ENCODE measurements at regions not wholly inside any gene's neighbourhood (a gene's known extent, or its start where the extent isn't known, plus 50 kb on each side); places are given as distances from the start of the nearest gene placed in this dataset.

GRCh38 chr6:40075056-40075590 is 140.9 kb upstream of the MOCS1 start:
- no peak overlapping the region for H3K4me3 ChIP-seq (replicated peaks; ENCODE audit: low read depth, low read length)
- no peak for DNase-seq (ENCODE audit: extremely low read depth, low read depth)
- TF ChIP-seq CTCF (IDR thresholded peaks at IDR 0.05; ENCODE audit: low read depth, low read length, missing control alignments) = no peak

GRCh38 chr6:40074306-40075055 is 140.2 kb upstream of the MOCS1 start:
- no peak for DNase-seq (ENCODE audit: extremely low read depth, low read depth)
- TF ChIP-seq CTCF (IDR thresholded peaks at IDR 0.05; ENCODE audit: low read depth, low read length, missing control alignments) = no peak

GRCh38 chr6:40066372-40066771 is 132.1 kb upstream of the MOCS1 start:
- no peak for TF ChIP-seq CTCF (IDR thresholded peaks at IDR 0.05; ENCODE audit: low read depth, low read length, missing control alignments)
- H3K4me3 ChIP-seq (replicated peaks; ENCODE audit: low read depth, low read length) = no peak overlapping the region

More at GRCh38 chr6:40074306-40075055, 140.2 kb upstream of the MOCS1 start:
- H3K4me3 ChIP-seq (replicated peaks; ENCODE audit: low read depth, low read length) = no peak overlapping the region

GRCh38 chr6:40056865-40057264 is 122.6 kb upstream of the MOCS1 start:
- no peak for DNase-seq (ENCODE audit: extremely low read depth, low read depth)

More at GRCh38 chr6:40066372-40066771, 132.1 kb upstream of the MOCS1 start:
- no peak for DNase-seq (ENCODE audit: extremely low read depth, low read depth)

GRCh38 chr6:40054602-40055001 is 120.3 kb upstream of the MOCS1 start:
- DNase-seq (ENCODE audit: extremely low read depth, low read depth) = no peak
- no peak overlapping the region for H3K4me3 ChIP-seq (replicated peaks; ENCODE audit: low read depth, low read length)
- TF ChIP-seq CTCF (IDR thresholded peaks at IDR 0.05; ENCODE audit: low read depth, low read length, missing control alignments) = no peak

More at GRCh38 chr6:40056865-40057264, 122.6 kb upstream of the MOCS1 start:
- TF ChIP-seq CTCF (IDR thresholded peaks at IDR 0.05; ENCODE audit: low read depth, low read length, missing control alignments) = no peak
- no peak overlapping the region for H3K4me3 ChIP-seq (replicated peaks; ENCODE audit: low read depth, low read length)

- TF ChIP-seq CTCF (IDR thresholded peaks at IDR 0.05; ENCODE audit: low read depth, low read length, missing control alignments) = no peak
- no peak for DNase-seq (ENCODE audit: extremely low read depth, low read depth)
- no peak overlapping the region for H3K4me3 ChIP-seq (replicated peaks; ENCODE audit: low read depth, low read length)
These were observed 119.9 kb upstream of the MOCS1 start for GRCh38 chr6:40054186-40054585.

All from HFF-Myc (cell line).